GM23338 (cell line): ENCODE measurements at regions not wholly inside any gene's neighbourhood (a gene's known extent, or its start where the extent isn't known, plus 50 kb on each side); places are given as distances from the start of the nearest gene placed in this dataset.

Experiments
- ATAC-seq: fragments of 200-7000 bp; cut with Tn5 transposase; 3 replicates; pipeline ENCODE4 v1.9.1; 2020
- DNase-seq: peaks from one replicate; pipeline ENCODE4 v3.0.0-alpha.2; 2015; ENCODE audit warnings: low spot score
- H2AFZ ChIP-seq: fragments of 200-600 bp; sonication (generic); 2 replicates; pipeline ENCODE4 v1.8.0; 2016; ENCODE audit warnings: antibody characterized with exemption, mild to moderate bottlenecking, moderate library complexity
- H3F3A ChIP-seq: fragments of 200-600 bp; sonication (generic); replicated peaks from 2 replicates; pipeline ENCODE4 v1.8.0; 2017; ENCODE audit warnings: antibody characterized with exemption, mixed run types, low read depth
- H3K27ac ChIP-seq: fragments of 200-600 bp; sonication (generic); 2 replicates; pipeline ENCODE4 v1.6.1; 2016; ENCODE audit warnings: low read depth
- H3K27me3 ChIP-seq: fragments of 200-600 bp; sonication (generic); 2 replicates; pipeline ENCODE4 v1.8.0; 2016; ENCODE audit warnings: mild to moderate bottlenecking, mixed run types, moderate library complexity; ENCODE audit not compliant: insufficient read depth
- H3K36me3 ChIP-seq: fragments of 200-600 bp; sonication (generic); 2 replicates; pipeline ENCODE4 v1.8.0; 2016; ENCODE audit warnings: mild to moderate bottlenecking; ENCODE audit not compliant: insufficient read depth
- H3K4me1 ChIP-seq: fragments of 200-600 bp; sonication (generic); 2 replicates; pipeline ENCODE4 v1.8.0; 2016; ENCODE audit warnings: mild to moderate bottlenecking, moderate library complexity; ENCODE audit not compliant: insufficient read depth
- H3K4me2 ChIP-seq: fragments of 200-600 bp; sonication (generic); 2 replicates; pipeline ENCODE4 v1.7.1; 2017; ENCODE audit warnings: mixed run types
- H3K4me3 ChIP-seq: fragments of 200-600 bp; sonication (generic); 2 replicates; pipeline ENCODE4 v1.6.1; 2016; ENCODE audit warnings: mixed run types
- H3K79me2 ChIP-seq: fragments of 200-600 bp; sonication (generic); replicated peaks from 2 replicates; pipeline ENCODE4 v1.8.0; 2017; ENCODE audit warnings: mild to moderate bottlenecking; ENCODE audit not compliant: insufficient read depth
- H3K9me2 ChIP-seq: fragments of 200-600 bp; sonication (generic); 2 replicates; pipeline ENCODE4 v1.8.0; 2017; ENCODE audit not compliant: insufficient read depth
- H4K20me1 ChIP-seq: fragments of 200-600 bp; sonication (generic); replicated peaks from 2 replicates; pipeline ENCODE4 v1.8.0; 2017; ENCODE audit warnings: mild to moderate bottlenecking; ENCODE audit not compliant: insufficient read depth
- H3K27ac Mint-ChIP-seq: 2 replicates; pipeline ENCODE4 v1.8.0; 2020; ENCODE audit warnings: inconsistent platforms, mild to moderate bottlenecking, moderate library complexity, mixed read lengths
- H3K27me3 Mint-ChIP-seq: 3 replicates; pipeline ENCODE4 v1.8.0; 2022; ENCODE audit warnings: low read depth, mild to moderate bottlenecking, moderate library complexity, mixed read lengths, inconsistent platforms; ENCODE audit not compliant: insufficient read depth, poor library complexity
- H3K36me3 Mint-ChIP-seq: 3 replicates; pipeline ENCODE4 v1.8.0; 2021; ENCODE audit warnings: low read depth, mild to moderate bottlenecking, inconsistent platforms, moderate library complexity, mixed read lengths
- H3K4me1 Mint-ChIP-seq: 3 replicates; pipeline ENCODE4 v1.8.0; 2020; ENCODE audit warnings: mild to moderate bottlenecking, inconsistent platforms, mixed read lengths
- H3K4me3 Mint-ChIP-seq: 3 replicates; pipeline ENCODE4 v1.8.0; 2021; ENCODE audit warnings: moderate library complexity, mild to moderate bottlenecking, inconsistent platforms, mixed read lengths
- H3K9me3 Mint-ChIP-seq: 3 replicates; pipeline ENCODE4 v1.8.0; 2020; ENCODE audit warnings: moderate library complexity, mild to moderate bottlenecking, inconsistent platforms, mixed read lengths
- CREB1 ChIP-seq: fragments of 250-450 bp; sonication (Bioruptor Pico); IDR thresholded peaks from 2 replicates; pipeline ENCODE4 v1.5.0; 2020; ENCODE audit warnings: low read depth, mild to moderate bottlenecking, moderate library complexity
- CTCF ChIP-seq, 2 experiments: fragments of 200-600 bp in 1 of 2; sonication (generic) in 1 of 2; conservative IDR thresholded peaks; 2 replicates each; pipeline versions ENCODE4 v1.5.1 to v1.6.1; 2016 to 2017; ENCODE audit warnings: antibody characterized with exemption in 2 of 2, low read depth in 2 of 2, mild to moderate bottlenecking in 2 of 2, moderate library complexity in 1 of 2
- ETS1 ChIP-seq: IDR thresholded peaks from 2 replicates; pipeline ENCODE4 v1.6.1; 2016; ENCODE audit warnings: antibody characterized with exemption
- EZH2 ChIP-seq: fragments of 200-600 bp; sonication (generic); IDR thresholded peaks from one replicate; pipeline ENCODE4 v1.8.0; 2017; ENCODE audit warnings: antibody characterized with exemption, mild to moderate bottlenecking, low read depth; ENCODE audit not compliant: unreplicated experiment
- EZH2phosphoT487 ChIP-seq: fragments of 200-600 bp; sonication (generic); IDR thresholded peaks from one replicate; pipeline ENCODE4 v1.8.1; 2018; ENCODE audit warnings: antibody characterized with exemption; ENCODE audit not compliant: unreplicated experiment
- JUNB ChIP-seq: IDR thresholded peaks from one replicate; pipeline ENCODE4 v1.6.1; 2016; ENCODE audit warnings: antibody characterized with exemption; ENCODE audit not compliant: unreplicated experiment
- NANOG ChIP-seq: IDR thresholded peaks from 2 replicates; pipeline ENCODE4 v1.6.1; 2016; ENCODE audit warnings: antibody characterized with exemption, borderline replicate concordance
- POLR2AphosphoS5 ChIP-seq: IDR thresholded peaks from 2 replicates; pipeline ENCODE4 v1.6.1; 2016; ENCODE audit warnings: antibody characterized with exemption, low read depth
- REST ChIP-seq: IDR thresholded peaks from one replicate; pipeline ENCODE4 v1.6.1; 2018; ENCODE audit warnings: antibody characterized with exemption; ENCODE audit not compliant: unreplicated experiment
- STAT1 ChIP-seq: IDR thresholded peaks from one replicate; pipeline ENCODE4 v1.6.1; 2016; ENCODE audit warnings: antibody characterized with exemption; ENCODE audit not compliant: unreplicated experiment
- ZNF114 ChIP-seq: fragments of 250-450 bp; sonication (Bioruptor Pico); IDR thresholded peaks from 2 replicates; pipeline ENCODE4 v1.5.0; 2020; ENCODE audit warnings: mild to moderate bottlenecking, moderate library complexity
- ZNF331 ChIP-seq: fragments of 250-450 bp; sonication (Bioruptor Pico); IDR thresholded peaks from 2 replicates; pipeline ENCODE4 v1.5.0; 2020; ENCODE audit warnings: low read depth, mild to moderate bottlenecking, moderate library complexity
- ZNF462 ChIP-seq: fragments of 250-450 bp; sonication (Bioruptor Pico); IDR thresholded peaks from 2 replicates; pipeline ENCODE4 v1.5.0; 2020; ENCODE audit warnings: mild to moderate bottlenecking, moderate library complexity

- Histone ChIP-seq H4K20me1 (no peaks in the 10 kb centered on the region), H2AFZ (no peak overlapping the region), H3F3A (no peaks in the 10 kb centered on the region), H3K27me3 (no peaks in the 10 kb centered on the region), H3K36me3 (no peaks in the 10 kb centered on the region), H3K4me2 (no peak overlapping the region), H3K4me1 (peaks cover 9% of the 10 kb centered on the region; the same call in 1 of the 2 replicates), H3K9me2 (no peaks in the 10 kb centered on the region; the same call in 1 of the 2 replicates), H3K4me3 (no peak overlapping the region), H3K27ac (no peak overlapping the region), H3K79me2 (no peaks in the 10 kb centered on the region)
- Mint-ChIP-seq H3K27me3 (peaks cover 2% of the 10 kb centered on the region), H3K4me1 (peaks cover 21% of the 10 kb centered on the region), H3K36me3 (no peaks in the 10 kb centered on the region), H3K4me3 (no peak overlapping the region), H3K9me3 (no peaks in the 10 kb centered on the region; the same call in 2 of the 3 replicates), H3K27ac (no peak overlapping the region)
- DNase-seq (no peak), ATAC-seq (no peak)
- TF ChIP-seq EZH2 (no peak), ZNF114 (no peak), REST (no peak), ETS1 (no peak), ZNF331 (CRISPR knock-in tag) (no peak), NANOG (no peak), JUNB (no peak), CREB1 (CRISPR knock-in tag) (no peak), EZH2phosphoT487 (no peak), ZNF462 (no peak), STAT1 (no peak), CTCF (conservative IDR thresholded peaks at IDR 0.05; ENCODE audit: low read depth in 2 of 2) (no peak), POLR2AphosphoS5 (no peak)
These were observed 147.2 kb upstream of the EYA4 start for GRCh38 chr6:133093956-133094355.
